GM12874 (cell line): ENCODE measurements at regions not wholly inside any gene's neighbourhood (a gene's known extent, or its start where the extent isn't known, plus 50 kb on each side); places are given as distances from the start of the nearest gene placed in this dataset.

Source experiments
- TF ChIP-seq, protein P1 (sequence below): IDR thresholded peaks from 2 replicates; pipeline ENCODE4 v1.5.1; 2011; ENCODE audit warnings: low read depth, mild to moderate bottlenecking, control low read depth, low read length, moderate library complexity; ENCODE audit not compliant: insufficient read depth

DNA sequence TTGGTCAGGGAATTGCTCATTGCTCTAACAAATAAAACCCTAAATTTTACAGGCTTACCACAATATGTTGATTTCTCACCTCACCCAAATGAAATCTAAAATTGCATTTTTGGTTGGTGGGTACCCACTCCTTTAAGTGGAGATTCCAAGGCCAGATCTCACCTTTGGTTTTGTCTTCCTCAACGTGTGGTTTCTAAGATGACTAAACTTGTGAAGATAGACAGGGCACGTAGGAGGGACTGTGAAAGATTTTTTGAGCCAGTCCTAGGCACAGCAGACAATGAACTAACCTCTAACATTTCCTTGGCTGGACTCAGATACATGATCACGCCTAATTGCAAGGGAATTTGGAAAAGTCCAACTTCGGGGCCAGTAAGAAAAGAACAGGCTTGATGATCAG is 1003.9 kb downstream of the FLRT2 start:
- TF ChIP-seq, protein P1, sequence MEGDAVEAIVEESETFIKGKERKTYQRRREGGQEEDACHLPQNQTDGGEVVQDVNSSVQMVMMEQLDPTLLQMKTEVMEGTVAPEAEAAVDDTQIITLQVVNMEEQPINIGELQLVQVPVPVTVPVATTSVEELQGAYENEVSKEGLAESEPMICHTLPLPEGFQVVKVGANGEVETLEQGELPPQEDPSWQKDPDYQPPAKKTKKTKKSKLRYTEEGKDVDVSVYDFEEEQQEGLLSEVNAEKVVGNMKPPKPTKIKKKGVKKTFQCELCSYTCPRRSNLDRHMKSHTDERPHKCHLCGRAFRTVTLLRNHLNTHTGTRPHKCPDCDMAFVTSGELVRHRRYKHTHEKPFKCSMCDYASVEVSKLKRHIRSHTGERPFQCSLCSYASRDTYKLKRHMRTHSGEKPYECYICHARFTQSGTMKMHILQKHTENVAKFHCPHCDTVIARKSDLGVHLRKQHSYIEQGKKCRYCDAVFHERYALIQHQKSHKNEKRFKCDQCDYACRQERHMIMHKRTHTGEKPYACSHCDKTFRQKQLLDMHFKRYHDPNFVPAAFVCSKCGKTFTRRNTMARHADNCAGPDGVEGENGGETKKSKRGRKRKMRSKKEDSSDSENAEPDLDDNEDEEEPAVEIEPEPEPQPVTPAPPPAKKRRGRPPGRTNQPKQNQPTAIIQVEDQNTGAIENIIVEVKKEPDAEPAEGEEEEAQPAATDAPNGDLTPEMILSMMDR = no peak

DNA sequence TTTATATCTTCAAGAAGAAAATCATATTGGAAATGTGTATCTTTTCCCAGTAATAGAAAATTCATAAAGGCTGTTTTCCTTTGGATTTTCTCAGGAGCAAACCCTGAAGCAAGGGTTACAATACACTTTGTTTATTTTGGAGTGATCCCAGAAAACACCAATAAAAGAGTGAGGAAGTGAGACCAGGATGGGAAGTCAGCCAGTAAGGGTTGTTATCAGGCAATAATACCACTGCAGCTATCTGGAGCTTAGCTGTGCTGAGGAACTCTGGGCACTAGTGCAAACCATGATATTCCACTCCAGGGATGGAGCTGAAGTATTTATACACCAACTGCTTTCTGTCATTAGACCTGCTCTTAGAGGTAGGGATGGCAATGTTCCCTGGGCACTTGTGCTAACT is 1002.3 kb downstream of the FLRT2 start:
- TF ChIP-seq, protein P1 = no peak

DNA sequence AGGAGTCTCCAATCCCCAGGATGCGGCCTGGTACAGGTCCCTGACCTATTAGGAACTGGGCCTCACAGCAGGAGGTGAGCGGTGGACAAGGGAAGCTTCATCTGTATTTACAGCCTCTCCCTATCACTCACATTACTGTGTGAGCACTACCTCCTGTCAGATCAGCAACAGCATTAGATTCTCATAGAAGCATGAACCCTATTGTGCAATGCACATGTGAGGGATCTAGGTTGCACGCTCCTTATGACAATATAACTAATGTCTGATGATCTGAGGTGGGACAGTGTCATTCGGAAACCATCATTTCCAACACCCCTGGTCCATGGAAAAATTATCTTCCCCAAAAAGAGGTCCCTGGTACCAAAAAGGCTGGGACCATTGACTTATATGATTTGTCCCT is 1000.5 kb downstream of the FLRT2 start:
- TF ChIP-seq, protein P1 = no peak

DNA sequence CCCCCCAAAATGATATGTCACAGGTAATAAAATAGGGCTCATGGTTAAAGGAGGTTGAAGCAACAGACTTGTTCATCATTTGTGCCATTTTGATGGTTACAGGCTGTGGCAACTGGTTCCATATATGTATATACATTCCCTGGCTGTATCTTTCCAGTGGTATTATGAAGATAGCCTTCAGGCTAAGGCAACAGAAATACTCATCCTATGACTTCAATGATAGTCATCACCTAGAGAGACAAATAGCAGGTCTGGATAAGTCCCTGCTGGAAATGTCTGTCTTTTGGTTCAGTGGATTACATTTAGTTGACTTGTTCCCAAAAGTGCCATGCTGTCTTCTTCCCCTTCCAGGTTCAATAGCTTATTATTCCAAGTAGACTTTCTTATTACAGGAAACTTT is 997.4 kb downstream of the FLRT2 start:
- TF ChIP-seq, protein P1 = no peak

DNA sequence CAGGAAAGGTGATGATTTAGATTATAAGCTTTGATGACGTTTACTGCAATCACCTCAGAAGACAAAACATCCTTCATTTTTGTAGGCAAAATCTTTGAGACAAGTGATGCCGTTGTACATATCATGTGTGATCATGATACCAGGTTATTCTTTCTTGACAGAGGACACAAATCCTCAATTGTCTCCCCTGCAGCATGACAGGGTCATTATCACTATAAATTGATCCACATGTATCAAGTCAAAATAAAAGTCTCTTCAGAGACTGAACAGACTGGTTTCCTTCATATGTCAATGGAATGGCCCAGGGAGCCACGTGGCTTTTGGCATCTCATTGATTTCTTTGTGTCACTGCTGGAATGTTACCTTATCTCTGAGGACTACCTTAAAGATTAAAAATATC is 995.7 kb downstream of the FLRT2 start:
- TF ChIP-seq, protein P1 = no peak

DNA sequence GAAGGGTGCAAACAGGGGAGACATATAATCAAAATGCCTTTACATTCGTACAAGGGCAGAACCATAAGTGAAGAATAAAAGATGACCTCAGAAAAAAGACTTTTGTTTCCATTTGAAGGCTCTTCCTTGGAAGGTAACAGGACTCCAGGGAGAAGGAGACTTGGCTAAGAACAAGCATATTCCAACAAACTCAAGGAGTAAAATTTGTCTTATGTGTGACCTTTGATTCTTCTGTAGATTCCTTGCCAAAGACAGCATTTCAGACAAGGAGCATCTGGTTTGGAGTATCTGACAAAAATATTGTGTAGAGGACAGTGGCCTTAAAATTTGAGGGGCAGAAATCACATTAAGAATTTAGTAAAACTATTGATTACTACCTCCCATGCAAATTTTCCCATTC is 991.9 kb downstream of the FLRT2 start:
- TF ChIP-seq, protein P1 = no peak

DNA sequence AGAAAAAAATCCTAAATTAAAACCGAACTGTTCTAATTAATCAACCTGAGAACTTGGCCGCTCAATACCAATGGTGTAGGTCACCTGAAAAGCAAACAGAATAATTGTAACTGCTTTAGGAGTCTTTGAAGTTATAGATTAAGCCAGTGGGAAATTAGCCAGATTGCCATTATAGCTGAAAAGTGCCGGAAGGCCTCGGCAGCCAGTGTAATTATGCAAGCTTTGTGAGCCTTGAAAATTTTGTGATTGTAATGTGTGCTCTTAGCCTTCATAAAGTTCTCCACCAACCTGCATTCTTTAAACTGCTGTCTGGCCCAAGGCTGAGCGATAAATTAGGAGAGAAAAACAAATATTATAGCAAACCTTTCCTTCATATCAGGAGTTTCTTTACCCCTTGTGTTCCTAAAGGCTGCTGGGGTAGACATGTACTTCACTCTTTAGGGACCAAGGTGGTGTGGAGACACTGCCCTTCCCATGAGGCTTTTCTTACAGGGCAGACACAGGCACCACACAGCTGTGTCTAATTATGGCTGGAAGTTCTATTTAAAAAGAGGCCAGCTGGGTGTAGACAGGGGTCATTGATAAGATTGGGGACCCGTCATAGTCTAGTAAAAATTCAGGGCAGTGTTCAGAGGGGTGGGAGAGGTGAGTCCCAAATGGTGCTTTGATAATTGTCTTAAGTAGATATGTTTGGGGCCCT is 991.2 kb downstream of the FLRT2 start:
- TF ChIP-seq, protein P1 = no peak
